Heart left ventricle (tissue), 16 donors: ENCODE measurements at regions not wholly inside any gene's neighbourhood (a gene's known extent, or its start where the extent isn't known, plus 50 kb on each side); places are given as distances from the start of the nearest gene placed in this dataset.
"Not testable (repeated sequence)": the region's sequence is repeated elsewhere in the genome, so short reads cannot be mapped to it uniquely, and the experiment has no call there.

Experiments used
- ATAC-seq, 4 donors: fragments of 200-7000 bp; cut with Tn5 transposase; one replicate each; pipeline ENCODE4 v1.9.1; 2020 to 2022; ENCODE audit warnings: moderate library complexity in 4 of 4, mild to moderate bottlenecking in 3 of 4, moderate number of reproducible peaks in 1 of 4
- DNase-seq, 5 donors: peaks; one replicate each; pipeline ENCODE4 v3.0.0-alpha.2; 2020
- H3K27ac ChIP-seq, 12 donors: fragments of 200-600 bp; sonication (generic) in 4 of 12; one replicate each; pipeline versions ENCODE4 v1.5.0 to v1.8.0; 2016 to 2022; ENCODE audit warnings: mild to moderate bottlenecking in 2 of 12
- H3K27me3 ChIP-seq, 9 donors: fragments of 200-600 bp; sonication (generic) in 2 of 9; one replicate each; pipeline versions ENCODE4 v1.5.1 to v1.8.0; 2016 to 2022; ENCODE audit warnings: mild to moderate bottlenecking in 3 of 9
- H3K36me3 ChIP-seq, 9 donors: fragments of 200-600 bp; sonication (generic) in 2 of 9; one replicate each; pipeline versions ENCODE4 v1.5.0 to v1.8.0; 2018 to 2022; ENCODE audit warnings: mild to moderate bottlenecking in 2 of 9
- H3K4me1 ChIP-seq, 12 donors: fragments of 200-600 bp; sonication (generic) in 4 of 12; one replicate each; pipeline versions ENCODE4 v1.5.0 to v1.8.0; 2016 to 2022; ENCODE audit warnings: mild to moderate bottlenecking in 3 of 12
- H3K4me3 ChIP-seq, 12 donors: fragments of 200-600 bp; sonication (generic) in 4 of 12; one replicate each; pipeline versions ENCODE4 v1.5.0 to v1.8.0; 2017 to 2022; ENCODE audit warnings: mild to moderate bottlenecking in 9 of 12, moderate library complexity in 4 of 12
- H3K9me3 ChIP-seq, 12 donors: fragments of 200-600 bp; sonication (generic) in 4 of 12; one replicate each; pipeline versions ENCODE4 v1.5.0 to v1.8.0; 2016 to 2022; ENCODE audit warnings: mild to moderate bottlenecking in 1 of 12
- POLR2A ChIP-seq, 2 donors: fragments of 450-650 bp; IDR thresholded peaks; one replicate each; pipeline ENCODE4 v1.6.1; 2017; ENCODE audit warnings: antibody characterized with exemption in 2 of 2, mild to moderate bottlenecking in 2 of 2, moderate library complexity in 2 of 2
- WGBS, 4 donors: extraction: QIAGEN DNeasy Blood & Tissue Kit in 2 of 4; methylation state at CpG; one replicate each; pipeline versions ENCODE4 v1.1.5 to v1.1.7; 2013 to 2018; 5-methylcytosine and 5-hydroxymethylcytosine counted together
- intact Hi-C, 10 donors: fragments of 100-400 bp; cut with DNase I; formaldehyde crosslinking; loops; one replicate each; pipeline versions ENCODE4 v1.11.1 to v1.14.2; 2022
- TF ChIP-seq, protein P1 (sequence below), 12 donors: fragments of 200-600 bp; sonication (generic) in 4 of 12; IDR thresholded peaks; one replicate each; pipeline versions ENCODE4 v1.5.0 to v1.8.0; 2018 to 2022; ENCODE audit warnings: antibody characterized with exemption in 12 of 12, mild to moderate bottlenecking in 5 of 12
- donor health status: ischemic (EF 13 %, LVEDD 7.1; RV severe dilation, severe dysfunction).
- donor health status: healthy with polysubstance abuse.
- donor health status: DM: no; HTN: yes; CAD: no.
- donor health status: DM: no; HTN: no; CAD: no.
- donor health status: ischemic (EF 25% LVEDD 6.9; RV normal size, moderate dysfunction).
- donor health status: ischemic (EF 25% LVEDD 5.7; RV mildly dilated, moderate dysfunction).
- donor health status: healthy.
- donor health status: DM: yes; HTN: yes; CAD: no.
- donor health status: ischemic (EF 35%, LVEDD 5.7; RV mildly dilated, moderate dysfunction).
- donor health status: nonischemic (EF 11% LVEDD 7.7; RV severe dilation, severe dysfunction).
- donor health status: DM: yes; HTN: yes; CAD: no.
- donor health status: PGD.
- donor health status: ischemic (EF 29% LVEDD 5.4; RV normal size, mild dysfunction).
- donor health status: nonischemic (EF 23%, LVEDD 6.1; RV moderate dilation, normal function).

DNA sequence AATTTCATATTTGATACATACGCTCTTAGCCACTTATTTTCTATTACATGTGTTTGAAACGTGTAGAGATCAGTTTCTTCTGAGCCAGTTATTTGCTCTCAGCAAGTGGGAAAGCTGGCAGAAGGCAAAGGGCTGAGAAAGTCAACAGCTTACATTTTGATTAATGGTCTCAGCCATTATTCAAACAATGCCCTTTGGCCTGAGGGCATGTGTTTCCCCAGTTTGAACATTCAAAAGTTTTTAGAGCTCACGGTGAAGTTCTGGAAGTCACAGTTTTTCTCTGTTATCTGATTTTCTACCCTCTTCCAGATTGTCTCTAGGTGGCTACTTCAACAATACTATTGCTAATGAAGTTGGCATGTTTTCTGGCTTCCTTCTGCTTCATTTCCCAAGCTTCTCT lies 591.8 kb upstream of the CPEB2 start:
- intact Hi-C loops, result no loop called here
- Histone ChIP-seq H3K36me3 (no peaks in the 10 kb centered on the region), H3K27me3 (peaks cover 0 to 4% (median 0%) of the 10 kb centered on the region in 9 donors), H3K9me3 (no peaks in the 10 kb centered on the region), H3K4me1 (no peaks in the 10 kb centered on the region), H3K4me3 (no peak overlapping the region), H3K27ac (no peak overlapping the region)
- no peak for ATAC-seq
- no peak for DNase-seq
- no peak for TF ChIP-seq POLR2A (IDR thresholded peaks at IDR 0.05)
- TF ChIP-seq, protein P1, sequence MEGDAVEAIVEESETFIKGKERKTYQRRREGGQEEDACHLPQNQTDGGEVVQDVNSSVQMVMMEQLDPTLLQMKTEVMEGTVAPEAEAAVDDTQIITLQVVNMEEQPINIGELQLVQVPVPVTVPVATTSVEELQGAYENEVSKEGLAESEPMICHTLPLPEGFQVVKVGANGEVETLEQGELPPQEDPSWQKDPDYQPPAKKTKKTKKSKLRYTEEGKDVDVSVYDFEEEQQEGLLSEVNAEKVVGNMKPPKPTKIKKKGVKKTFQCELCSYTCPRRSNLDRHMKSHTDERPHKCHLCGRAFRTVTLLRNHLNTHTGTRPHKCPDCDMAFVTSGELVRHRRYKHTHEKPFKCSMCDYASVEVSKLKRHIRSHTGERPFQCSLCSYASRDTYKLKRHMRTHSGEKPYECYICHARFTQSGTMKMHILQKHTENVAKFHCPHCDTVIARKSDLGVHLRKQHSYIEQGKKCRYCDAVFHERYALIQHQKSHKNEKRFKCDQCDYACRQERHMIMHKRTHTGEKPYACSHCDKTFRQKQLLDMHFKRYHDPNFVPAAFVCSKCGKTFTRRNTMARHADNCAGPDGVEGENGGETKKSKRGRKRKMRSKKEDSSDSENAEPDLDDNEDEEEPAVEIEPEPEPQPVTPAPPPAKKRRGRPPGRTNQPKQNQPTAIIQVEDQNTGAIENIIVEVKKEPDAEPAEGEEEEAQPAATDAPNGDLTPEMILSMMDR (IDR thresholded peaks at IDR 0.05), result no peak
- 59 to 69% (median 64%) methylated on average over 3 of the region's 3 CpGs for WGBS, 4 donors

DNA sequence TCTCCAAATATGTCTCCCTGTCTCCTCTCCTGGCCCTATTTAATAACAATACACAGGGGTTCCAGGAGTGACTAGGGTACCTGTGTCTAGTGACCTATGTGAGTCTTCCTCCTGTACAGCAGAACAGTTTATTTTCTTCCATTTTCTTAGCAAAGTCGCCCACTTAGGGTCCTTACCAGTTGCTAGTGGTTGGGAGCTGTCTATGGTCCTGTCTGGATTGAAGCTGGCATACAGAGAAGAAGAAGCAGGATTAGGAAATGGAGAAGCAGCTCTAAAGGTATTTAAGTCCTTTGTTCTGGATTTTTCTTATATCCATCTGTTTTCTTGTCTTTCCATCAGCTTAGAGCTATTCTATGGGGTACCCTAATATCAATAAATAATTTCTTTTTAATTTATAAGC lies 587.1 kb upstream of the CPEB2 start:
- DNase-seq, result no peak
- ATAC-seq, result no peak
- H3K27me3 ChIP-seq, result no peaks in the 10 kb centered on the region
- no peaks in the 10 kb centered on the region for H3K36me3 ChIP-seq
- intact Hi-C loops, result no loop called here
- H3K9me3 ChIP-seq, result no peaks in the 10 kb centered on the region
- TF ChIP-seq, protein P1 (IDR thresholded peaks at IDR 0.05), result no peak
- TF ChIP-seq POLR2A (IDR thresholded peaks at IDR 0.05), result no peak
- H3K4me3 ChIP-seq, result no peak overlapping the region
- WGBS, 4 donors, result 6 to 19% (median 14%) methylated on average over 1 of the region's 1 CpG
- H3K4me1 ChIP-seq, result no peaks in the 10 kb centered on the region
- H3K27ac ChIP-seq, result no peak overlapping the region

GRCh38 chr4:14419516-14419915 lies 582.8 kb upstream of the CPEB2 start:
- WGBS, 4 donors, result 70 to 79% (median 75%) methylated on average over 2 of the region's 2 CpGs
- DNase-seq (no peak), ATAC-seq (no peak)
- TF ChIP-seq, protein P1 (IDR thresholded peaks at IDR 0.05), result no peak
- no peak for TF ChIP-seq POLR2A (IDR thresholded peaks at IDR 0.05)
- H3K9me3 ChIP-seq, result peaks cover 0 to 4% (median 0%) of the 10 kb centered on the region in 12 donors
- no peak overlapping the region for H3K4me3 ChIP-seq
- intact Hi-C loops, result no loop called here
- no peaks in the 10 kb centered on the region for H3K36me3 ChIP-seq
- no peaks in the 10 kb centered on the region for H3K27me3 ChIP-seq
- no peaks in the 10 kb centered on the region for H3K4me1 ChIP-seq
- no peak overlapping the region for H3K27ac ChIP-seq

DNA sequence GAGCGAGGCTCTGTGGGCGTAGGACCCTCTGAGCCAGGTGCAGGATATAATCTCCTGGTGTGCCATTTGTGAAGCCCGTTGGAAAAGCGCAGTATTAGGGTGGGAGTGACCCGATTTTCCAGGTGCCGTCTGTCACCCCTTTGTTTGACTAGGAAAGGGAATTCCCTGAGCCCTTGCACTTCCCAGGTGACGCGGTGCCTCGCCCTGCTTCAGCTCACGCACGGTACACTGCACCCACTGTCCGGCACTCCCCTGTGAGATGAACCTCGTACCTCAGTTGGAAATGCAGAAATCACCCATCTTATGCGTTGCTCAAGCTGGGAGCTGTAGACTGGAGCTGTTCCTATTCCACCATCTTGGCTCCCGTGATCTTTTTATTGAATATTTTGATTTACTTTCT lies 576.0 kb upstream of the CPEB2 start:
- ATAC-seq, H3K27me3 ChIP-seq, H3K4me3 ChIP-seq, intact Hi-C loops, H3K36me3 ChIP-seq, H3K9me3 ChIP-seq, H3K4me1 ChIP-seq, H3K27ac ChIP-seq, DNase-seq: not testable (repeated sequence)
- 87 to 94% (median 91%) methylated on average over 15 of the region's 15 CpGs for WGBS, 4 donors

DNA sequence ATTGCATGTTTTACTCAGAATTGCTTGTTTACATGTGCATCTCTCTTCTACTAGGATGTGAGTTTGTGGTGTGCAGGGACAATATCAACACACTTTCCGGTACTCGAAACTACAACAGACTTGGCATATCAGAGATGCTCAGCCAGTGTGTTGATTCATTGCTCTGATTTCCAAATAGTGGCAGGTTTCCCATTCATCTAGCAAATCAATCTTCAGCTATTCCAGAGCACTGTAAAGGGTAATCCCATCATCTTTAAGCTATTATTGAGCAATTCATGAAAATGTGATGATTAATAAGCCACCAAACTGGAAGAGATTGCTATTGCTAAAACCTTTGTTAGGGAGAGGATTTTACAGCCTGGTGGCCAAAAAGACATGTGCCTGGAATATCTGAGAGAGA lies 574.2 kb upstream of the CPEB2 start:
- DNase-seq (no peak), ATAC-seq (no peak)
- TF ChIP-seq, protein P1 (IDR thresholded peaks at IDR 0.05), result no peak
- TF ChIP-seq POLR2A (IDR thresholded peaks at IDR 0.05), result no peak
- WGBS, 4 donors, result 84 to 92% (median 89%) methylated on average over 2 of the region's 2 CpGs
- Histone ChIP-seq H3K27me3 (no peaks in the 10 kb centered on the region), H3K9me3 (peaks cover 0 to 9% (median 0%) of the 10 kb centered on the region in 12 donors), H3K36me3 (no peaks in the 10 kb centered on the region), H3K4me1 (peaks cover 0 to 5% (median 0%) of the 10 kb centered on the region in 12 donors), H3K27ac (no peak overlapping the region), H3K4me3 (no peak overlapping the region)
- intact Hi-C loops, result no loop called here
